CD4-positive, alpha-beta memory T cell (primary cell): ENCODE measurements at regions not wholly inside any gene's neighbourhood (a gene's known extent, or its start where the extent isn't known, plus 50 kb on each side); places are given as distances from the start of the nearest gene placed in this dataset.

ENCODE experiments used
- CTCF ChIA-PET: fragments of 350-600 bp; sonication (Branson Sonifier 250); formaldehyde crosslinking; loops from one replicate; lab custom pipeline; 2021; ENCODE audit warnings: inconsistent platforms; ENCODE audit not compliant: partially characterized antibody; lab: Charles Lee
- POLR2A ChIA-PET: fragments of 350-600 bp; sonication (Branson Sonifier 250); formaldehyde crosslinking; loops from one replicate; lab custom pipeline; 2021; ENCODE audit not compliant: partially characterized antibody; lab: Charles Lee
- DNase-seq, 5 donors: peaks; one replicate each; pipeline versions ENCODE4 v3.0.0 to v3.0.0-alpha.2; 2020 to 2022; ENCODE audit warnings: mixed read lengths in 1 of 5
- H3K27ac ChIP-seq: one replicate; pipeline ENCODE4 v1.7.0; 2013; ENCODE audit warnings: low read depth, low read length
- H3K27me3 ChIP-seq: 2 replicates; pipeline ENCODE4 v1.7.0; 2013; ENCODE audit warnings: mild to moderate bottlenecking, low read length, moderate library complexity; ENCODE audit not compliant: insufficient read depth
- H3K36me3 ChIP-seq: 2 replicates; pipeline ENCODE4 v1.7.0; 2013; ENCODE audit warnings: mild to moderate bottlenecking, low read length, moderate library complexity; ENCODE audit not compliant: insufficient read depth
- H3K4me1 ChIP-seq: 2 replicates; pipeline ENCODE4 v1.7.0; 2013; ENCODE audit warnings: mild to moderate bottlenecking, low read length, moderate library complexity; ENCODE audit not compliant: insufficient read depth
- H3K4me3 ChIP-seq, 2 donors: one replicate each; pipeline ENCODE4 v1.7.0; 2013; ENCODE audit warnings: low read length in 2 of 2, mild to moderate bottlenecking in 1 of 2
- H3K9me3 ChIP-seq, 2 donors: one replicate each; pipeline ENCODE4 v1.7.0; 2013; ENCODE audit warnings: low read length in 2 of 2, control low read depth in 1 of 2; ENCODE audit not compliant: control insufficient read depth in 1 of 2
- H3K27ac Mint-ChIP-seq, 7 donors: one replicate each; pipeline ENCODE4 v1.8.0; 2020 to 2021; ENCODE audit warnings: mixed read lengths in 7 of 7, mild to moderate bottlenecking in 6 of 7, inconsistent platforms in 3 of 7, moderate library complexity in 3 of 7
- H3K27me3 Mint-ChIP-seq, 2 donors: one replicate each; pipeline ENCODE4 v1.8.0; 2020 to 2021; ENCODE audit warnings: mixed read lengths in 2 of 2
- H3K36me3 Mint-ChIP-seq, 2 donors: one replicate each; pipeline ENCODE4 v1.8.0; 2020 to 2021; ENCODE audit warnings: mixed read lengths in 2 of 2, inconsistent platforms in 1 of 2, mild to moderate bottlenecking in 1 of 2
- H3K4me1 Mint-ChIP-seq, 4 donors: one replicate each; pipeline ENCODE4 v1.8.0; 2020 to 2021; ENCODE audit warnings: mixed read lengths in 4 of 4, mild to moderate bottlenecking in 1 of 4
- H3K4me3 Mint-ChIP-seq, 8 donors: one replicate each; pipeline ENCODE4 v1.8.0; 2020 to 2021; ENCODE audit warnings: mixed read lengths in 8 of 8, mild to moderate bottlenecking in 7 of 8, moderate library complexity in 6 of 8, inconsistent platforms in 3 of 8
- H3K9me3 Mint-ChIP-seq, 8 donors: one replicate each; pipeline ENCODE4 v1.8.0; 2020 to 2021; ENCODE audit warnings: mixed read lengths in 8 of 8, mild to moderate bottlenecking in 5 of 8, inconsistent platforms in 3 of 8, moderate library complexity in 1 of 8
- intact Hi-C: fragments of 100-400 bp; cut with micrococcal nuclease; formaldehyde crosslinking; loops from one replicate; pipeline ENCODE4 v1.15.1; 2023

DNA sequence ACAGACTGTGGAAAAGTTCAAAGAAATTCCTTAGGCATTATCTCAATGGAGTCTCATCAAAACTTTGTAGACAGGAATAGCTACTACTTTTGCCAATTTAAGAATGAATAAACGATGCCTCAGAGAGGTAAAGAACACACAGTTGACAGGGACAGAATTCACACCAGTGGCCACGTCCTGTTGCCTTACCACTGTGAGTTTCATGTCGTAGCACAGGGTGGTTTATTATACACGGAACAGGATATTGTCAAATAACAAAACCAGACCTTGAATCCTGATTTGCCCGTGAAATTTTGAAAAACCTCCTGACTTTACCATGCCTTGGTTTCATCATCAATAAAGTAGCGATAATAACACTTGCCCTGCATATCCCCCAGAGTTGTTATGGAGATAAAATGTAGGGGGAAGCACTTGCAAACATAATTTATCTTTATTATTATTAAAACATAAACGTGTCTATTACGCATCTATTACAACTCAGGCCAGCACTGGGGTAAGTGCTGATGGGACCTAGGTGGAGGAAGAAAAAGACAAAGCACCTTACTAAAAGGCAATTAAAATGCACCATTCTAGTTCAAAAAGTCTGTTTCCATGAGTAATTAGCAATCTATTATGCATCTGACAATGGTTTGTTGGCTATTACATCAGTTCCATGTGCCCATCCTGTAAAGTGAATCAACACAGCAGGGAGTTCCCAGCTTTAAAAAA lies 408.1 kb upstream of the RUNX1 start:
- Mint-ChIP-seq H3K36me3 (no peaks in the 10 kb centered on the region), H3K27ac (no peak overlapping the region), H3K4me3 (no peak overlapping the region), H3K27me3 (peaks cover 1 to 7% of the 10 kb centered on the region in 2 donors), H3K4me1 (no peaks in the 10 kb centered on the region), H3K9me3 (peaks cover 0 to 2% (median 0%) of the 10 kb centered on the region in 8 donors)
- no peaks in the 10 kb centered on the region for H3K27me3 ChIP-seq
- POLR2A ChIA-PET, result no interaction called here
- H3K4me1 ChIP-seq, result no peaks in the 10 kb centered on the region
- CTCF ChIA-PET, result no interaction called here
- no peak overlapping the region for H3K4me3 ChIP-seq
- intact Hi-C loops, result no loop called here
- H3K36me3 ChIP-seq, result no peaks in the 10 kb centered on the region
- no peak for DNase-seq
- H3K27ac ChIP-seq, result no peak overlapping the region
- no peaks in the 10 kb centered on the region for H3K9me3 ChIP-seq

DNA sequence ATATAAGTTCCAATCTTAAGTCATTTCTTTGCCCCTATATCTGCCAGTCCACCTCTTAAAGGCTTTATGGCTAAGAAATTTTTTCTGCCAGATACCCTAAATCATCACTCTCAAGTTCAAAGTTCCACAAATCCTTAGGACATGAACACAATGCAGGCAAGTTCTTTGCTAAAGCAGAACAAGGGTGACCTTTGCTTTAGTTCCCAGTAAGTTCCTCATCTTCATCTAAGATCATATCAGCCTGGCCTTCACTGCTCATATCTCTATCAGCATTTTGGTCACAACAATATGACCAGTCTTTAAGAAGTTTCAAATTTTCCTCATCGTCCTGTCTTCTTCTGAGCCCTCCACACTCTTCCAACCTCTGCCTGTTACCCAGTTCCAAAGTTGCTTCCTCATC lies 402.2 kb upstream of the RUNX1 start:
- intact Hi-C loops, result no loop called here
- ChIA-PET CTCF (no interaction called here), POLR2A (no interaction called here)
- no peak overlapping the region for H3K27ac Mint-ChIP-seq
- no peaks in the 10 kb centered on the region for H3K9me3 ChIP-seq
- no peak for DNase-seq
- no peak overlapping the region for H3K4me3 Mint-ChIP-seq
- no peak overlapping the region for H3K27ac ChIP-seq
- no peaks in the 10 kb centered on the region for H3K36me3 ChIP-seq
- H3K4me3 ChIP-seq, result no peak overlapping the region
- no peaks in the 10 kb centered on the region for H3K27me3 ChIP-seq
- no peaks in the 10 kb centered on the region for H3K4me1 Mint-ChIP-seq
- no peaks in the 10 kb centered on the region for H3K4me1 ChIP-seq
- peaks cover 0 to 7% of the 10 kb centered on the region in 2 donors for H3K36me3 Mint-ChIP-seq
- H3K9me3 Mint-ChIP-seq, result peaks cover 2 to 13% (median 9%) of the 10 kb centered on the region in 8 donors
- H3K27me3 Mint-ChIP-seq, result peaks cover 8 to 10% of the 10 kb centered on the region in 2 donors

DNA sequence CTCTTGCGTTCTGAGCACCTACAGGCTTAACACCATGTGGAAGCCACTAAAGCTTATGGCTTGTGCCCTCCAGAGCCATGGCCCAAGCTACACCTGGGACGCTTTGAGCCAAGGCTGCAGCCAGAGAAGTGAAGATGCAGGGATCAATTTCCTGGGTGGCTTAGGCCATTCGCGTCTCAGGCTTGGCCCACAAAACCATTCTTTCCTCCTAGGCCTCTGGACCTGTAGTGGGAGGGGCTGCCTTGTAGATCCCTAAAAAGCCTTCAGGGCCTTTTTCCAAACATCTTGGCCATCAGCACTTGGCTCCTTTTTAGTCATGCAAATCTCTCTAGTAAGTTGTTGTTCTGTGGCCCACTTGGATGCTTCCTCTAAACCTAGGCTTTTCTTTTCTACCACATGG lies 401.7 kb upstream of the RUNX1 start:
- POLR2A ChIA-PET, result no interaction called here
- peaks cover 2 to 13% (median 9%) of the 10 kb centered on the region in 8 donors for H3K9me3 Mint-ChIP-seq
- DNase-seq, result no peak
- no peak overlapping the region for H3K27ac Mint-ChIP-seq
- Histone ChIP-seq H3K36me3 (no peaks in the 10 kb centered on the region), H3K9me3 (no peaks in the 10 kb centered on the region), H3K4me1 (no peaks in the 10 kb centered on the region), H3K27ac (no peak overlapping the region), H3K27me3 (no peaks in the 10 kb centered on the region), H3K4me3 (no peak overlapping the region)
- no peak overlapping the region for H3K4me3 Mint-ChIP-seq
- peaks cover 9 to 10% of the 10 kb centered on the region in 2 donors for H3K27me3 Mint-ChIP-seq
- peaks cover 0 to 7% of the 10 kb centered on the region in 2 donors for H3K36me3 Mint-ChIP-seq
- H3K4me1 Mint-ChIP-seq, result no peaks in the 10 kb centered on the region
- CTCF ChIA-PET, result interaction anchor here (1.1 kb wide), 1 partner anchor 12 kb away, joined by 3 read pairs; no protein-coding TSS in a partner anchor
- intact Hi-C loops, result no loop called here

DNA sequence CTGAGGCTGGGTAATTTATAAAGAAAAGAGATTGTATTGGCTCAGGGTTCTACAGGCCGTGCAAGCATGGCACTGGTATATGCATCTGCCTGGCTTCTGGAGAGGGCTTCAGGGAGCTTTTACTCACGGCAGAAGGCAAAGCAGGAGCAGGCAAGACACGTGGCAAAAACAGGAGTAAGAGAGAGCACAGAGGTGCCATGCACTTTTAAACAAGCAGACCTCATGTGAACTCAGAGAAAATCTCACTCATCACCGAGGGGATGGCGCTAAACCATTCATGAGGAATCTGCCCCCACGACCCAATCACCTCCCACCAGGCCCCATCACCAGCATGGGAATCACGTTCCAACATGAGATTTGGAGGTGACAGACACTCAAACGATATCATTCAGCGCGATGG lies 400.7 kb upstream of the RUNX1 start:
- Histone ChIP-seq H3K27me3 (no peaks in the 10 kb centered on the region), H3K36me3 (no peaks in the 10 kb centered on the region), H3K4me3 (no peak overlapping the region), H3K4me1 (no peaks in the 10 kb centered on the region), H3K27ac (no peak overlapping the region), H3K9me3 (no peaks in the 10 kb centered on the region)
- ChIA-PET CTCF (interaction anchor here (1.1 kb wide), 1 partner anchor 11 kb away, joined by 3 read pairs; no protein-coding TSS in a partner anchor), POLR2A (no interaction called here)
- no peak overlapping the region for H3K4me3 Mint-ChIP-seq
- H3K36me3 Mint-ChIP-seq, result peaks cover 0 to 7% of the 10 kb centered on the region in 2 donors
- no peak for DNase-seq
- H3K9me3 Mint-ChIP-seq, result peaks cover 2 to 13% (median 9%) of the 10 kb centered on the region in 8 donors
- intact Hi-C loops, result no loop called here
- H3K27me3 Mint-ChIP-seq, result peaks cover 12 to 13% of the 10 kb centered on the region in 2 donors
- no peaks in the 10 kb centered on the region for H3K4me1 Mint-ChIP-seq
- no peak overlapping the region for H3K27ac Mint-ChIP-seq

DNA sequence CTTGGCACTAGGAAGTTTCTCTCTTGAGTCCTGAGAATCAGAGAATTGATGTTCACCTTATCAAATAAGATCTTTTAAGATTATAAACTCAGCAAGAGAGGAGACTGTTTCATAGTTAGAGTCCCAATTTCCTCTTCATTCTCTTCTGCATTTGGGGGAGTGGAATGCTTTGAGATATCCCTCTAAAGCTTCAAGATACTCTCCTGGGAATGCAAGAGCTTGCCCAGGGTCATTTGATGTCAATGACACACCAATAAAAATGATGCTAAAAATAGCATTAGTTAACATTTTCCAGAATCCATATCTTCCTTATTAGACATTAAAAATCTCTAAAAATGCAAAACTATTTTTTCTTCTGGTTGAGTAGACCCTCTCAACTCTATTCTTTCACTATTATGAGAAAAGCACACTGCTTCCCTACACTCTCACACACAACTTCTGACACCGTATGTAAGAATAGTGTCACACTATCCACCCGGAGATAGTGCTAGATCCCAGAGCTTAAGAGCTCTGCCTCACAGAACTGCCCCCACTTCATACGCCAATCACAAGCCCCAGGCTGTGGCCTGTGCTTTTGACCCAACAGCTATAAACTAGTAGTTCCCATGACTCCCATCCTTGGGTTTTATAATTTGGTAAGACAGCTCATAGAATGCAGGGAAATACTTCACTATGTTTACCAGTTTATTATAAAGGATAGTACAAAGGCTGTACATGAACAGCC lies 399.9 kb upstream of the RUNX1 start:
- H3K27me3 Mint-ChIP-seq, result peaks cover 14 to 15% of the 10 kb centered on the region in 2 donors
- Histone ChIP-seq H3K4me1 (no peaks in the 10 kb centered on the region), H3K27ac (no peak overlapping the region), H3K4me3 (no peak overlapping the region), H3K36me3 (no peaks in the 10 kb centered on the region), H3K9me3 (no peaks in the 10 kb centered on the region), H3K27me3 (no peaks in the 10 kb centered on the region)
- H3K36me3 Mint-ChIP-seq, result peaks cover 0 to 7% of the 10 kb centered on the region in 2 donors
- no peak for DNase-seq
- H3K9me3 Mint-ChIP-seq, result peaks cover 2 to 13% (median 9%) of the 10 kb centered on the region in 8 donors
- intact Hi-C loops, result no loop called here
- ChIA-PET POLR2A (no interaction called here), CTCF (interaction anchor here (1.2 kb wide), 1 partner anchor 11 kb away, joined by 3 read pairs; no protein-coding TSS in a partner anchor)
- no peak overlapping the region for H3K4me3 Mint-ChIP-seq
- H3K27ac Mint-ChIP-seq, result no peak overlapping the region
- no peaks in the 10 kb centered on the region for H3K4me1 Mint-ChIP-seq

DNA sequence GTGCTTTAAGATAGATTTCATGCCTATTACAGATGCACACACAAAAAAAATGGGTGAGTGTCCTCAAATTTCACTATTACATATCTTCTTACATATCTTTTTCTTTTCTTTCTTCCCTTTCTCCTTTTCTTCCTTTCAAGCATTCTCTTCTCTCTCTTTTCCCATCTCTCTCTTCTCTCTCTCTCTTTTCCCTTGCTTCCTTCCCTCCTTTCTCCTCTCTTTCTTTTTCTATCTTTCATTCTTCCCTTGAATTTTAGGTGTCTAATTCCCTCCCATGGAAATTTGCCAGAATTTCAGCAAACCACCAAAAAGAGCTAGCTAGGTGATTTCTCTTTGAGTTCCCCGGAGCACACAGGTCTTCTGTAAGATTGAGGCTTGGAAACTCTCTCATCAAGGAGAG lies 395.3 kb upstream of the RUNX1 start:
- Histone ChIP-seq H3K4me1 (no peaks in the 10 kb centered on the region), H3K27me3 (no peaks in the 10 kb centered on the region), H3K27ac (no peak overlapping the region), H3K9me3 (no peaks in the 10 kb centered on the region), H3K4me3 (no peak overlapping the region), H3K36me3 (no peaks in the 10 kb centered on the region)
- H3K27me3 Mint-ChIP-seq, result peaks cover 14 to 17% of the 10 kb centered on the region in 2 donors
- no peaks in the 10 kb centered on the region for H3K36me3 Mint-ChIP-seq
- H3K4me3 Mint-ChIP-seq, result no peak overlapping the region
- H3K4me1 Mint-ChIP-seq, result peaks cover 0 to 3% (median 0%) of the 10 kb centered on the region in 4 donors
- H3K9me3 Mint-ChIP-seq, result no peaks in the 10 kb centered on the region
- intact Hi-C loops, result no loop called here
- POLR2A ChIA-PET, result no interaction called here
- H3K27ac Mint-ChIP-seq, result no peak overlapping the region
- no peak for DNase-seq
- CTCF ChIA-PET, result no interaction called here

DNA sequence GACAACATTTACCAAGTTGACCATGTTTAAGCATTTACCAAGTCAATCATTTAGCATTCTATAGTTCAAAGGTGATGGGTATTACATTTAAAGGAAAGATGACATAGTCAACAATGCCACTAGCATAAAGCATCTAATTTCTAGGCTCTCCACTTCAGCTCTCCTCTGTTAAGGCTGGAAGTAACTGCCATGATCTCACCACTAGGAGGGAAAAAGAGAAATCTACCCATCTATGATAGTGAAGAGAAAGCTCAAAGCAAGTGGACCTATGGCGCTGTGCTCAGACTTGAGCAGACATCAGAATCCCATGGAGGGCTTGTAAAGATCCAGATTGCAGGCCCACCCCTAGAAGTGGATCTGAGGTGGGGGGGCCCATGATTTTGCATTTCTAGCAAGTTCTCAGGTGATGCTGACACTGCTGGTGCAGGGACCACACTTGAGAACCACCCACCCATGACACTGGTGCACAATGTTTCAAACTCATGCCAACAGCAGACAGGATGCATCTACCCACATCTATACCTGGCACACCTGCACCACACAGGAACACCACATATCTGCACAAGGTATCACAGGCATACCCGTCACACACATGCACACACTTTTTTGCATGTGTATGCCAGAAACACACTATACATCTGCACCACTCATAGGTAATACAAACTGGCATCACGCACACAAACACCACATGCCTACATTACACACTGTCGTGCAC lies 392.9 kb upstream of the RUNX1 start:
- peaks cover 15 to 17% of the 10 kb centered on the region in 2 donors for H3K27me3 Mint-ChIP-seq
- H3K9me3 ChIP-seq, result no peaks in the 10 kb centered on the region
- POLR2A ChIA-PET, result no interaction called here

More for the DNA sequence above, 392.9 kb upstream of the RUNX1 start:
- no peak for DNase-seq
- H3K27me3 ChIP-seq, result no peaks in the 10 kb centered on the region
- Mint-ChIP-seq H3K36me3 (no peaks in the 10 kb centered on the region), H3K9me3 (no peaks in the 10 kb centered on the region), H3K4me1 (peaks cover 3 to 12% (median 6%) of the 10 kb centered on the region in 4 donors), H3K4me3 (no peak overlapping the region), H3K27ac (no peak overlapping the region)
- intact Hi-C loops, result no loop called here
- CTCF ChIA-PET, result interaction anchor here (0.6 to 1.1 kb wide), 2 partner anchors 28 to 751 kb away, joined by 3 read pairs; no protein-coding TSS in a partner anchor
- H3K4me1 ChIP-seq, result no peaks in the 10 kb centered on the region
- no peak overlapping the region for H3K4me3 ChIP-seq
- H3K27ac ChIP-seq, result no peak overlapping the region
- no peaks in the 10 kb centered on the region for H3K36me3 ChIP-seq
